Mesothelial cell of epicardium (in vitro differentiated cells): ENCODE measurements at regions not wholly inside any gene's neighbourhood (a gene's known extent, or its start where the extent isn't known, plus 50 kb on each side); places are given as distances from the start of the nearest gene placed in this dataset.
"Not testable (repeated sequence)": the region's sequence is repeated elsewhere in the genome, so short reads cannot be mapped to it uniquely, and the experiment has no call there.

ENCODE experiments used
- DNase-seq, 2 experiments: peaks; one replicate each; pipeline ENCODE4 v3.0.0; 2021; ENCODE audit warnings: low spot score in 2 of 2; ENCODE audit not compliant: unreplicated experiment in 2 of 2
- H3K27ac Mint-ChIP-seq: 2 replicates; pipeline ENCODE4 v1.8.0; 2021; ENCODE audit warnings: mixed read lengths
- H3K27me3 Mint-ChIP-seq: 2 replicates; pipeline ENCODE4 v1.8.0; 2021; ENCODE audit warnings: low read depth, mixed read lengths
- H3K36me3 Mint-ChIP-seq: 2 replicates; pipeline ENCODE4 v1.8.0; 2021; ENCODE audit warnings: mixed read lengths
- H3K4me1 Mint-ChIP-seq: 2 replicates; pipeline ENCODE4 v1.8.0; 2021; ENCODE audit warnings: mixed read lengths
- H3K4me3 Mint-ChIP-seq: 2 replicates; pipeline ENCODE4 v1.8.0; 2021; ENCODE audit warnings: mild to moderate bottlenecking, moderate library complexity, mixed read lengths
- H3K9me3 Mint-ChIP-seq: 2 replicates; pipeline ENCODE4 v1.8.0; 2021; ENCODE audit warnings: mixed read lengths
- CTCF ChIP-seq: fragments of 200-600 bp; sonication (generic); IDR thresholded peaks from one replicate; pipeline ENCODE4 v1.5.0; 2021; ENCODE audit warnings: antibody characterized with exemption; ENCODE audit not compliant: unreplicated experiment

DNA sequence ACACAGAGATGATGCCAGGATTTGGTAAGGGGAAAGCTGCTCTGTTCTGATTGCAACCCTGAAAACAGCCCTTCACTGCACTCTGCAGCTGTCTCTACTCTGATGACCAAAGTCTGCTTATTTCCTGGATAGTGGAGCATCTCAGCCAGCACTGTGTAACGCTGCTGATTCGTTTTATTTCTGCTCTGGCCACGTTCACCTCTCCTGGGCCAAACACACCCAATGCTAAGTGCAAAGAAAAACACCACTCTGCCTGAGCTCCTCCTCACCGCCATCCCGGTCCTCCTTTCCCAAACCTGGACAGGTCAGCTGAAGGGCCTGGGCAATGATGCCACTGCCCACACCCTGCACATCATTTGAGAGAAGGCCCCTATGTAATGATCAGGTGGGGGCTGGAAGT lies 529.3 kb upstream of the B3GAT1 start:
- Mint-ChIP-seq H3K4me1 (peaks cover 35% of the 10 kb centered on the region), H3K4me3 (no peak overlapping the region)
- no peak for TF ChIP-seq CTCF

DNA sequence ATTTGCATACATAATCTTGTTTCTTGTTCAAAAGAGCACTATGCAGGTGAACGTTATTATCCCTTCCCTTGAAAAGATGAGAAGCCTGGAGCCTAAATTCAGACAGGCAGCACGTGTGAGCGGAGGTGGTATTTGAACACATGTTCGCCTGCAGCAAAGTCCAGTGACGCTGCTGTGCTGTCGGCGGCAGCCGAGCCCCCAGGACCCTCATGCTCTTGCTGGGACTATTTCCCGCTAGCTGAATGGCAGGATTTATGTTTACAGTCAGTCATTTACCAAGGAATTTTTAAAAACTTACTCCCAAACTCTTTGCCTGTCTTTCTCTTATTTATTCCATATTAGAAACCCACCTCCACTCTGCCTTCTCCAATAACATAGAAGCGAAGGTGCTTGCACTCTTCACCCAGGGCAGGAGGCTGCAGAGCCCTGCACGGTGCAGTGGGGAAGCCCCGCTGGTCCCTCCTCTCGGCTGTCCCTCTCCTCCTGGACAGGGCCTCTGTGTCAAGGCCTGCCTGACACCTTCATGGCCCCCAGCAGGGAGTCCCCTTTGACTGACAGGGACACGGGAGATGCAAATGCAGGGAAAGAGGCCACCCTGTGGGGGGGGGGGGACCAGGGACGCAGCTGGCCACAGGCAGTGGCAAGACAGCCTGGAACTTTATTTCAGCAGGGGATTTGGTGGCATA lies 528.5 kb upstream of the B3GAT1 start:
- Mint-ChIP-seq H3K36me3 (no peaks in the 10 kb centered on the region), H3K9me3 (no peaks in the 10 kb centered on the region), H3K4me3 (no peak overlapping the region), H3K27me3 (no peaks in the 10 kb centered on the region), H3K4me1 (peaks cover 35% of the 10 kb centered on the region), H3K27ac (no peak overlapping the region)
- DNase-seq, result no peak
- no peak for TF ChIP-seq CTCF

More for the DNA sequence above, 529.3 kb upstream of the B3GAT1 start:
- no peaks in the 10 kb centered on the region for H3K27me3 Mint-ChIP-seq
- H3K9me3 Mint-ChIP-seq, result no peaks in the 10 kb centered on the region
- DNase-seq, result no peak
- H3K27ac Mint-ChIP-seq, result no peak overlapping the region
- no peaks in the 10 kb centered on the region for H3K36me3 Mint-ChIP-seq

DNA sequence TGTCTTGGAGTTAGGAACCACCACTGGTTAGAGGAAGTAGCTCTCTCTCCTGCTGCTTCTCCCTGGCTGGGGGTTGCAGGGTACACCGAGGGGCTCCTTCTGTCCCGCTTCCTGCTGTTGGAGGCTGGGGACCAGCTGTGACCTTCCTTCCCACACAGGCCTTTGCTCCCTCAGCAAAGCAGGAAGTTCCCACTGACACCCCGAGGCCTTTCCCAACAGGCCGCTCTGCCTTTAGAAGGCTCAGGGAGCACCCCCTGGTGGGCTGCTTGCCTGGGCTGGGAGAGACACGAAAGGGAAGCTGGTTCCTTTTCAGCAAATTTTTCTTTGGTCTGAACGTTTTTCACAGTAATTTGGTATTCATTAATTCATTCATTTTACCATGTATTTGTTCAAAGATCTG lies 527.9 kb upstream of the B3GAT1 start:
- H3K27ac Mint-ChIP-seq, result no peak overlapping the region
- H3K4me3 Mint-ChIP-seq, result no peak overlapping the region
- DNase-seq, result no peak
- H3K27me3 Mint-ChIP-seq, result no peaks in the 10 kb centered on the region
- TF ChIP-seq CTCF, result no peak
- peaks cover 33% of the 10 kb centered on the region for H3K4me1 Mint-ChIP-seq
- no peaks in the 10 kb centered on the region for H3K36me3 Mint-ChIP-seq
- H3K9me3 Mint-ChIP-seq, result no peaks in the 10 kb centered on the region

GRCh38 chr11:134939031-134939430 lies 527.0 kb upstream of the B3GAT1 start:
- Mint-ChIP-seq H3K9me3 (no peaks in the 10 kb centered on the region), H3K4me1 (peaks cover 33% of the 10 kb centered on the region), H3K4me3 (no peak overlapping the region), H3K27me3 (no peaks in the 10 kb centered on the region), H3K36me3 (no peaks in the 10 kb centered on the region), H3K27ac (no peak overlapping the region)
- TF ChIP-seq CTCF, result no peak
- no peak for DNase-seq

- TF ChIP-seq CTCF, result no peak
- no peak overlapping the region for H3K4me3 Mint-ChIP-seq
- H3K36me3 Mint-ChIP-seq, result no peaks in the 10 kb centered on the region
- H3K9me3 Mint-ChIP-seq, result peaks cover 3% of the 10 kb centered on the region
- no peak for DNase-seq
- no peak overlapping the region for H3K27ac Mint-ChIP-seq
- peaks cover 33% of the 10 kb centered on the region for H3K4me1 Mint-ChIP-seq
- no peaks in the 10 kb centered on the region for H3K27me3 Mint-ChIP-seq
These were observed 526.2 kb upstream of the B3GAT1 start for GRCh38 chr11:134938212-134938611.

DNA sequence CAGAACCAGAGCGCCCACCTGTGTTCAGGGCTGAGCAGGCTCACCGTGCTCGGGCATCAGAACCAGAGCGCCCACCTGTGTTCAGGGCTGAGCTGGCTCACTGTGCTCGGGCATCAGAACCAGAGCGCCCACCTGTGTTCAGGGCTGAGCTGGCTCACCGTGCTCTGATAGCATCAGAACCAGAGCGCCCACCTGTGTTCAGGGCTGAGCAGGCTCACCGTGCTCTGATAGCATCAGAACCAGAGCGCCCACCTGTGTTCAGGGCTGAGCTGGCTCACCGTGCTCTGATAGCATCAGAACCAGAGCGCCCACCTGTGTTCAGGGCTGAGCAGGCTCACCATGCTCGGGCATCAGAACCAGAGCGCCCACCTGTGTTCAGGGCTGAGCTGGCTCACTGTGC lies 525.2 kb upstream of the B3GAT1 start:
- H3K27ac Mint-ChIP-seq, H3K9me3 Mint-ChIP-seq, DNase-seq, H3K27me3 Mint-ChIP-seq, H3K36me3 Mint-ChIP-seq, H3K4me3 Mint-ChIP-seq: not testable (repeated sequence)
- H3K4me1 Mint-ChIP-seq, result peaks cover 26% of the 10 kb centered on the region
